Vagina (tissue), 2 donors: ENCODE measurements at regions not wholly inside any gene's neighbourhood (a gene's known extent, or its start where the extent isn't known, plus 50 kb on each side); places are given as distances from the start of the nearest gene placed in this dataset.

Experiments used
- DNase-seq, 2 donors: peaks; one replicate each; pipeline ENCODE4 v3.0.0-alpha.2; 2017; ENCODE audit errors: extremely low spot score in 2 of 2
- H3K27ac ChIP-seq: fragments of 200-600 bp; sonication (generic); one replicate; pipeline ENCODE4 v1.5.1; 2019
- H3K27me3 ChIP-seq: fragments of 200-600 bp; sonication (generic); one replicate; pipeline ENCODE4 v1.5.1; 2019
- H3K36me3 ChIP-seq, 2 donors: fragments of 200-600 bp; sonication (generic); one replicate each; pipeline ENCODE4 v1.5.1; 2017 to 2019
- H3K4me1 ChIP-seq: fragments of 200-600 bp; sonication (generic); one replicate; pipeline ENCODE4 v1.5.1; 2019
- H3K4me3 ChIP-seq, 2 donors: fragments of 200-600 bp; sonication (generic); 1 replicate in 1 of 2; 2 replicates in 1 of 2; pipeline ENCODE4 v1.5.1; 2016 to 2019
- H3K9me3 ChIP-seq: fragments of 200-600 bp; sonication (generic); one replicate; pipeline ENCODE4 v1.5.1; 2019
- POLR2A ChIP-seq, 2 donors: fragments of 450-650 bp; IDR thresholded peaks; one replicate each; pipeline ENCODE4 v1.6.1; 2017; ENCODE audit warnings: antibody characterized with exemption in 2 of 2, mild to moderate bottlenecking in 2 of 2, moderate library complexity in 2 of 2
- POLR2AphosphoS5 ChIP-seq, 2 donors: sonication (generic); formaldehyde crosslinking; IDR thresholded peaks; one replicate each; pipeline ENCODE4 v1.9.0; 2017; ENCODE audit warnings: antibody characterized with exemption in 2 of 2, mild to moderate bottlenecking in 2 of 2, low read depth in 1 of 2; ENCODE audit not compliant: insufficient read depth in 1 of 2
- intact Hi-C: fragments of 100-400 bp; cut with DNase I; formaldehyde crosslinking; loops from one replicate; pipeline ENCODE4 v1.15.1; 2023
- TF ChIP-seq, protein P1 (sequence below), 3 experiments: fragments of 450-650 bp in 2 of 3; fragments of 200-600 bp in 1 of 3; sonication (generic) in 1 of 3; IDR thresholded peaks; one replicate each; pipeline ENCODE4 v1.5.1; 2017 to 2019; ENCODE audit warnings: antibody characterized with exemption in 3 of 3, mild to moderate bottlenecking in 2 of 3, moderate library complexity in 2 of 3

DNA sequence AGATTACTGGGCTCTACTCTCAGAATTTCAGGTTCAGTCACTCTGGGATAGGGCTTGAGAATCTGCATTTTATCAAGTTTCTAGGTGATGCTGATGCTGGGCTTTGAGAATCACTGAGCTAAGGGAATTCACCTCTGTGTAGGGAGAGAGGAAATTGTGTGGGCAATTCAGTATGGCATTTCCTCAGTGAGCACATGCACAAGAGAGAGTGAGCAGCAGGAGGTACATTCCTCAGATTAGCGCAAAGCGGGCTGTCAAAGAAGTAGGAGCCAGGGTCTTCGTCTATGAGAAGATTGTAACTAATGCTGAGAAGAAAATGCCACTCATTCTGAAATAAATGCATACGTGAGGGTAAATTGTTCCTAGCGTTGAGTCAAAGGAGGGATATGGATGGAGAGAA is 175.9 kb downstream of the KIF4B start:
- H3K9me3 ChIP-seq = no peaks in the 10 kb centered on the region

DNA sequence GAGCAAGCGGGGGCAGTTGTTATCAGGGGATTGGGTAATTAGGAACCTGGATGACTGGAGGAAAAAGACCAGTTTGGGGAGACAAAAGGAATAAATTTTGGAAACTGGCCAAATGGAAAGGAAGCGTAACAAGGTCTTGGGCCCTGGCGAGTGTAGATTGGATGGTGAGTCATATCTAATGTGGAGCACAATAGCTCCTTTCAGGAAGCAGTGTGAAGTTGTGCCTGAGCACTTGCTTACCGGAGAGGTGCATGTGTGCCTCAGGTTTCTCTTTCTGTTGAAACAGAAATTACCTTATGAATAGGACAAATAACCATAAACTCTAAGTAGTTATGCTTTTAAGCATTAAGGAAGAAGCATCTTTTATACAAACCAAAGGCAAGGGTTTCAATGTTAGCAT is 176.4 kb downstream of the KIF4B start:
- TF ChIP-seq, protein P1, sequence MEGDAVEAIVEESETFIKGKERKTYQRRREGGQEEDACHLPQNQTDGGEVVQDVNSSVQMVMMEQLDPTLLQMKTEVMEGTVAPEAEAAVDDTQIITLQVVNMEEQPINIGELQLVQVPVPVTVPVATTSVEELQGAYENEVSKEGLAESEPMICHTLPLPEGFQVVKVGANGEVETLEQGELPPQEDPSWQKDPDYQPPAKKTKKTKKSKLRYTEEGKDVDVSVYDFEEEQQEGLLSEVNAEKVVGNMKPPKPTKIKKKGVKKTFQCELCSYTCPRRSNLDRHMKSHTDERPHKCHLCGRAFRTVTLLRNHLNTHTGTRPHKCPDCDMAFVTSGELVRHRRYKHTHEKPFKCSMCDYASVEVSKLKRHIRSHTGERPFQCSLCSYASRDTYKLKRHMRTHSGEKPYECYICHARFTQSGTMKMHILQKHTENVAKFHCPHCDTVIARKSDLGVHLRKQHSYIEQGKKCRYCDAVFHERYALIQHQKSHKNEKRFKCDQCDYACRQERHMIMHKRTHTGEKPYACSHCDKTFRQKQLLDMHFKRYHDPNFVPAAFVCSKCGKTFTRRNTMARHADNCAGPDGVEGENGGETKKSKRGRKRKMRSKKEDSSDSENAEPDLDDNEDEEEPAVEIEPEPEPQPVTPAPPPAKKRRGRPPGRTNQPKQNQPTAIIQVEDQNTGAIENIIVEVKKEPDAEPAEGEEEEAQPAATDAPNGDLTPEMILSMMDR (IDR thresholded peaks at IDR 0.05) = no peak
- TF ChIP-seq POLR2A (IDR thresholded peaks at IDR 0.05) (no peak), POLR2AphosphoS5 (IDR thresholded peaks at IDR 0.05; ENCODE audit: insufficient read depth in 1 of 2, low read depth in 1 of 2) (no peak)
- Histone ChIP-seq H3K4me1 (no peaks in the 10 kb centered on the region), H3K27ac (no peak overlapping the region), H3K4me3 (no peak overlapping the region), H3K9me3 (no peaks in the 10 kb centered on the region), H3K27me3 (no peaks in the 10 kb centered on the region), H3K36me3 (no peaks in the 10 kb centered on the region)
- DNase-seq = no peak
- intact Hi-C loops = no loop called here

More for the DNA sequence above, 175.9 kb downstream of the KIF4B start:
- Histone ChIP-seq H3K36me3 (no peaks in the 10 kb centered on the region), H3K4me3 (no peak overlapping the region), H3K4me1 (no peaks in the 10 kb centered on the region), H3K27ac (no peak overlapping the region), H3K27me3 (no peaks in the 10 kb centered on the region)
- intact Hi-C loops = no loop called here
- TF ChIP-seq POLR2A (IDR thresholded peaks at IDR 0.05) (no peak), POLR2AphosphoS5 (IDR thresholded peaks at IDR 0.05; ENCODE audit: insufficient read depth in 1 of 2, low read depth in 1 of 2) (no peak)
- TF ChIP-seq, protein P1 (IDR thresholded peaks at IDR 0.05) = no peak
- no peak for DNase-seq

DNA sequence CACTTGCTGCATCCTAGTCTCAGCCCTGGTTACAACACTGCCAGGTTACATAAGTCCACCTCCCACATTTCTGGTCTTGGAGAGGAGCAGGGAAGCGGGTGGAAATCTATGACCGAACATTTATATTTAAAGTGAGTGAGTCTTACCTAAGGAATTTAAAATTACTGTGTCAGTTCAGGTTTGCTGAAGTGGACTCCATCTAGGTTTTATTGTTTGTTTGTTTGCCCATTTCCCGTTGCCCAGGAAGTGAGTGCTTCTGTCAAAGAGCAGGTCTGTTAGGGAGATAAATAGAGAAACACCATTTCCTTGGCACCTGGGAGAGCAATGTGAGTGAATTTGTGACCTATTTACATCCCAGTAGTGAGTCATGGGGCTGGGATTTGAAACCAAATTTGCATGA is 179.5 kb downstream of the KIF4B start:
- DNase-seq = no peak
- Histone ChIP-seq H3K27me3 (no peaks in the 10 kb centered on the region), H3K36me3 (no peaks in the 10 kb centered on the region), H3K4me3 (no peak overlapping the region), H3K9me3 (no peaks in the 10 kb centered on the region), H3K27ac (no peak overlapping the region), H3K4me1 (no peaks in the 10 kb centered on the region)
- TF ChIP-seq, protein P1 (IDR thresholded peaks at IDR 0.05) = no peak
- TF ChIP-seq POLR2AphosphoS5 (IDR thresholded peaks at IDR 0.05; ENCODE audit: insufficient read depth in 1 of 2, low read depth in 1 of 2) = no peak
- TF ChIP-seq POLR2A (IDR thresholded peaks at IDR 0.05) = no peak
- intact Hi-C loops = no loop called here

DNA sequence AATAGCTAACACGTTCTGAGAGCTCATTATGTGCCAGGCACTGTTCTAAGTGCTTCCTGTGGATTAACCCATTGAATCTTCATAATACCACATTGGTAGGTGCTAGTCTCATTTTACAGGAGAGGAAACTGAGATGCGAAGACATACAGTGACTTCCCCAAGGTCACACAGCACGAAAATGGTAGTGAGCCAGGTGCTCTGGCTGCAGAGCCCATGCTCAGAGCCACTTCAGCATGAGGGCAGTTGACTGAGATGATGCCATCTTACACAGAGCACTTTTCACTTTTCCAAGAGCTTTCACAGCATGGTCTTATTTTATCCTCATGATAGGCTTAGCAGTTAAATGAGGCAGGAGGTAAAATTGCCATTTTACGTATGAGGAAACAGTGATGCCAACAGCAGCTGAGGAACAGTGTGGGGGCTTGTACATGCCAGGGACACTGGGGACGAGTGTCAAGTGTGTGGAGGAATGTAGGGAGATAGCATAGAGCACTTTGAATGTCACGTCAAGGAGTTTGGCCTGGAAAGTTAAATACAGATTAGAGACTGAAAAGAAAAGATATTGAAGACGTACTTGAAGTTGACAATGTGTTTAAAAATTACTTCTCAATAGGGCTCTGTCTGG is 180.0 kb downstream of the KIF4B start:
- intact Hi-C loops = no loop called here
- Histone ChIP-seq H3K9me3 (no peaks in the 10 kb centered on the region), H3K4me3 (no peak overlapping the region), H3K27me3 (no peaks in the 10 kb centered on the region), H3K4me1 (no peaks in the 10 kb centered on the region), H3K36me3 (no peaks in the 10 kb centered on the region), H3K27ac (no peak overlapping the region)
- no peak for TF ChIP-seq POLR2AphosphoS5 (IDR thresholded peaks at IDR 0.05; ENCODE audit: insufficient read depth in 1 of 2, low read depth in 1 of 2)
- TF ChIP-seq POLR2A (IDR thresholded peaks at IDR 0.05) = no peak
- TF ChIP-seq, protein P1 (IDR thresholded peaks at IDR 0.05) = no peak
- no peak for DNase-seq

DNA sequence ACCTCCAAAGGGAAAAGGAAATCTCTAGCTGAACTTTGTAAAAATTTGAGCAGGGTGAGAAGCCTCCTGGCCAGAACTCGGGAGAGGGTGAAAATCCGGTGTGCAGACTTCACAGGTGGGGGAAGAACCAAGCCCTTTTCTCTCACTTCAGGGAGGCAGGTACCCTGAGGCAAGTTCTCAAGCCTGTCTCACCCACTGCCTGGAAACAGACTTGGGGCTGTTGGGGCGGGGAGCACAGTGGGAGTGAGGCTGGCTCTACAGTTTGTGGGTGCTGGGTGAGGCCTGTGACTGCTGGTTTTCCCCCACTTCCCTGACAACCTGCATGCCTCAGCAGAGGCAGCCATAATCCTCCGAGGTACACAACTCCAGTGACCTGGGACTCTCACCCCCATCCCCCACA is 187.1 kb downstream of the KIF4B start:
- H3K27ac ChIP-seq = no peak overlapping the region
- no peak overlapping the region for H3K4me3 ChIP-seq
- intact Hi-C loops = no loop called here

More for the DNA sequence above, 187.1 kb downstream of the KIF4B start:
- TF ChIP-seq POLR2A (IDR thresholded peaks at IDR 0.05) = no peak
- no peaks in the 10 kb centered on the region for H3K36me3 ChIP-seq
- DNase-seq = no peak
- no peaks in the 10 kb centered on the region for H3K4me1 ChIP-seq
- H3K27me3 ChIP-seq = no peaks in the 10 kb centered on the region
- no peaks in the 10 kb centered on the region for H3K9me3 ChIP-seq
